Smooth muscle cell (in vitro differentiated cells): ENCODE measurements at regions not wholly inside any gene's neighbourhood (a gene's known extent, or its start where the extent isn't known, plus 50 kb on each side); places are given as distances from the start of the nearest gene placed in this dataset.

ENCODE experiments used
- DNase-seq: peaks from one replicate; lab custom pipeline; 2025; ENCODE audit not compliant: unreplicated experiment; lab: John Stamatoyannopoulos, UW
- H2AFZ ChIP-seq: fragments of 200-600 bp; sonication (generic); 2 replicates; pipeline ENCODE4 v1.6.0; 2016; ENCODE audit warnings: antibody characterized with exemption, low read depth, mild to moderate bottlenecking
- H3F3A ChIP-seq: fragments of 200-600 bp; sonication (generic); 2 replicates; pipeline ENCODE4 v1.6.0; 2017; ENCODE audit warnings: antibody characterized with exemption, low read depth
- H3K27ac ChIP-seq: fragments of 200-600 bp; sonication (generic); 2 replicates; pipeline ENCODE4 v1.5.1; 2016; ENCODE audit warnings: low read depth, mild to moderate bottlenecking
- H3K27me3 ChIP-seq: fragments of 200-600 bp; sonication (generic); 2 replicates; pipeline ENCODE4 v1.6.1; 2016; ENCODE audit warnings: low read depth, mild to moderate bottlenecking
- H3K36me3 ChIP-seq: fragments of 200-600 bp; sonication (generic); 2 replicates; pipeline ENCODE4 v1.5.1; 2016; ENCODE audit warnings: low read depth
- H3K4me1 ChIP-seq: fragments of 200-600 bp; sonication (generic); 2 replicates; pipeline ENCODE4 v1.5.1; 2016; ENCODE audit warnings: low read depth
- H3K4me2 ChIP-seq: fragments of 200-600 bp; sonication (generic); 2 replicates; pipeline ENCODE4 v1.6.0; 2016; ENCODE audit warnings: mild to moderate bottlenecking
- H3K4me3 ChIP-seq: fragments of 200-600 bp; sonication (generic); 2 replicates; pipeline ENCODE4 v1.5.1; 2016; ENCODE audit warnings: mild to moderate bottlenecking
- H3K79me2 ChIP-seq: fragments of 200-600 bp; sonication (generic); 2 replicates; pipeline ENCODE4 v1.6.0; 2016; ENCODE audit warnings: low read depth, mild to moderate bottlenecking
- H3K9ac ChIP-seq: fragments of 200-600 bp; sonication (generic); 2 replicates; pipeline ENCODE4 v1.6.0; 2016; ENCODE audit warnings: low read depth
- H3K9me3 ChIP-seq: fragments of 200-600 bp; sonication (generic); replicated peaks from 2 replicates; pipeline ENCODE4 v1.5.1; 2016; ENCODE audit warnings: low read depth
- H4K20me1 ChIP-seq: fragments of 200-600 bp; sonication (generic); 2 replicates; pipeline ENCODE4 v1.6.0; 2016; ENCODE audit warnings: low read depth
- CTCF ChIP-seq: fragments of 200-600 bp; sonication (generic); IDR thresholded peaks from 2 replicates; pipeline ENCODE4 v1.5.1; 2017; ENCODE audit warnings: borderline replicate concordance, mild to moderate bottlenecking, antibody characterized with exemption; ENCODE audit not compliant: insufficient read depth, poor library complexity, severe bottlenecking
- WGBS: methylation state at CpG from one replicate; pipeline ENCODE4 v1.1.7; 2016; ENCODE audit warnings: low lambda C conversion rate; 5-methylcytosine and 5-hydroxymethylcytosine counted together

- H3K4me3 ChIP-seq, result no peak overlapping the region
- WGBS, result 95% methylated on average over 2 of the region's 2 CpGs
- H3K9ac ChIP-seq, result no peak overlapping the region
- no peak overlapping the region for H3K4me2 ChIP-seq
- H4K20me1 ChIP-seq, result no peaks in the 10 kb centered on the region
- no peaks in the 10 kb centered on the region for H3K9me3 ChIP-seq
- H3F3A ChIP-seq, result no peaks in the 10 kb centered on the region
- TF ChIP-seq CTCF, result no peak
- no peak overlapping the region for H3K27ac ChIP-seq
- DNase-seq, result no peak
- H3K79me2 ChIP-seq, result no peaks in the 10 kb centered on the region
- no peaks in the 10 kb centered on the region for H3K27me3 ChIP-seq
- H3K4me1 ChIP-seq, result no peaks in the 10 kb centered on the region
- H3K36me3 ChIP-seq, result no peaks in the 10 kb centered on the region
- no peak overlapping the region for H2AFZ ChIP-seq
These were observed 204.2 kb upstream of the PIK3R1 start for GRCh38 chr5:68011259-68011760.

GRCh38 chr5:68010740-68011139 lies 204.8 kb upstream of the PIK3R1 start:
- no peaks in the 10 kb centered on the region for H3K79me2 ChIP-seq
- H3K4me1 ChIP-seq, result no peaks in the 10 kb centered on the region
- no peaks in the 10 kb centered on the region for H3K9me3 ChIP-seq
- no peak overlapping the region for H2AFZ ChIP-seq
- H3K9ac ChIP-seq, result no peak overlapping the region
- 94% methylated on average over 2 of the region's 2 CpGs for WGBS
- no peaks in the 10 kb centered on the region for H3F3A ChIP-seq
- TF ChIP-seq CTCF, result no peak
- H3K27me3 ChIP-seq, result no peaks in the 10 kb centered on the region
- H3K4me3 ChIP-seq, result no peak overlapping the region
- no peaks in the 10 kb centered on the region for H4K20me1 ChIP-seq
- H3K36me3 ChIP-seq, result no peaks in the 10 kb centered on the region
- no peak overlapping the region for H3K27ac ChIP-seq
- DNase-seq, result no peak
- no peak overlapping the region for H3K4me2 ChIP-seq

DNA sequence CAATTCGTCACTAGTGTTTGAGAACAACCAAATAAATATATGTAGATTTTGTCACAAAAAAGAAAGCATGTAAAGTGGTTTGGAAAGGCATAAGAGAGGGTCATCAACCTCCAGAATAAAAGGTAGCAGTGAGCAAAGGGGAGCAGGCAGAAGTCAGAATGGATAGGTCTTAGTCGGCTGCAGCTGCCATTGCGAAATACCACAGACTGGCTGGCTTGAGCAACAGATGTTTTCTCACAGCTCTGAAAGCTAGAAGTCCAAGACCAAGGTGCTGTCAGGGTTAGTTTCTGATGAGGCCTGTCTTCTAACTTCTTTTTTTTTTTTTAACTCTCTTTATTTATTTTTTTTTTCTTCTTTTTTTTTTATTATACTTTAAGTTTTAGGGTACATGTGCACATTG lies 208.1 kb upstream of the PIK3R1 start:
- Histone ChIP-seq H3K4me3 (no peak overlapping the region), H3K27ac (no peak overlapping the region), H4K20me1 (no peaks in the 10 kb centered on the region), H3K36me3 (no peaks in the 10 kb centered on the region), H3K27me3 (no peaks in the 10 kb centered on the region), H3K9me3 (no peaks in the 10 kb centered on the region), H3F3A (no peaks in the 10 kb centered on the region), H3K4me1 (no peaks in the 10 kb centered on the region), H3K4me2 (no peak overlapping the region), H3K9ac (no peak overlapping the region), H2AFZ (no peak overlapping the region), H3K79me2 (no peaks in the 10 kb centered on the region)
- TF ChIP-seq CTCF, result no peak
- no peak for DNase-seq
- 54% methylated on average over 3 of the region's 3 CpGs for WGBS

- no peaks in the 10 kb centered on the region for H3K79me2 ChIP-seq
- WGBS, result 100% methylated on average over 3 of the region's 3 CpGs
- H3K4me3 ChIP-seq, result no peak overlapping the region
- no peaks in the 10 kb centered on the region for H3K4me1 ChIP-seq
- H3K27ac ChIP-seq, result no peak overlapping the region
- H3K4me2 ChIP-seq, result no peak overlapping the region
- TF ChIP-seq CTCF, result no peak
- DNase-seq, result no peak
- no peaks in the 10 kb centered on the region for H3K9me3 ChIP-seq
- no peak overlapping the region for H3K9ac ChIP-seq
- H2AFZ ChIP-seq, result no peak overlapping the region
- no peaks in the 10 kb centered on the region for H3F3A ChIP-seq
- H3K27me3 ChIP-seq, result no peaks in the 10 kb centered on the region
- H3K36me3 ChIP-seq, result no peaks in the 10 kb centered on the region
- no peaks in the 10 kb centered on the region for H4K20me1 ChIP-seq
These were observed 212.7 kb upstream of the PIK3R1 start for GRCh38 chr5:68002836-68003235.
